ENCODE measurements at regions not wholly inside any gene's neighbourhood (a gene's known extent, or its start where the extent isn't known, plus 50 kb on each side); places are given as distances from the start of the nearest gene placed in this dataset.

DNA sequence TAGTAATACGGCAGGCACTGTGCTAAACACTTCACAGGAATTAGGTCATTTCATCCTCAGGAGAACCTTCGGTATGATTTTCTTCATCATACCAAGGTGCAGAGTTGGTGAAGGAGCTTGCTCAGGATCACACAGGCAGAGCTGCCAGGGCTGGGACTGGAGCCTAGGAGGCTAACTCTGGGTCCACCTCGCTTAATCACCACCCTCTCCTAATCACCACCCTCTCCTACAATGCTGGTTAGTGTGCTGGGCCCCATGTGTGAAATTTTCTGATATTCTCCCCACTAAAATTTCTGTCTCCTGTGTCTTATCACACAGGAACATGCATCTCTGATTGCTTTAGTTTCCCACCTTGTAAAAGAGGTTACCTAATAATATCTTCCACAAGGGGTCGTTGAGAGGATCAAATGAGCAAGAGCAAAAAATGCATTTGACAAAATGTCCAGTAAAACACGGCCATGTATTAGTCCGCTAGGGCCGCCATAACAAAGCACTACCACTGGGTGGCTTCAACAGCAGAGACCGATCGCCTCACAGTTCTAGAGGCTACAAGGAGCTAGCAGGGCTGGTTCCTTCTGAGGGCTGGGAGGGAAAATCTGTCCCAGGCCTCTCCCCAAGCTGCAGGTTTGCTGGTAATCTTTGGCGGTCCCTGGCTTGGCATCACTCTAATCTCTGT, 128.2 kb upstream of the NFIB start:
- POLR2A ChIA-PET = no interaction called here
- Mint-ChIP-seq H3K4me3 (ENCODE audit: unreplicated experiment) (no peak overlapping the region), H3K4me1 (ENCODE audit: insufficient read depth, unreplicated experiment) (peaks cover 6% of the 10 kb centered on the region), H3K27ac (ENCODE audit: low read depth, unreplicated experiment) (no peak overlapping the region), H3K9me3 (ENCODE audit: unreplicated experiment) (no peaks in the 10 kb centered on the region), H3K36me3 (ENCODE audit: insufficient read depth, unreplicated experiment) (no peaks in the 10 kb centered on the region), H3K27me3 (ENCODE audit: insufficient read depth, unreplicated experiment) (peaks cover 41% of the 10 kb centered on the region)
- intact Hi-C loops (cut with micrococcal nuclease) = no loop called here
- TF ChIP-seq, protein P1, sequence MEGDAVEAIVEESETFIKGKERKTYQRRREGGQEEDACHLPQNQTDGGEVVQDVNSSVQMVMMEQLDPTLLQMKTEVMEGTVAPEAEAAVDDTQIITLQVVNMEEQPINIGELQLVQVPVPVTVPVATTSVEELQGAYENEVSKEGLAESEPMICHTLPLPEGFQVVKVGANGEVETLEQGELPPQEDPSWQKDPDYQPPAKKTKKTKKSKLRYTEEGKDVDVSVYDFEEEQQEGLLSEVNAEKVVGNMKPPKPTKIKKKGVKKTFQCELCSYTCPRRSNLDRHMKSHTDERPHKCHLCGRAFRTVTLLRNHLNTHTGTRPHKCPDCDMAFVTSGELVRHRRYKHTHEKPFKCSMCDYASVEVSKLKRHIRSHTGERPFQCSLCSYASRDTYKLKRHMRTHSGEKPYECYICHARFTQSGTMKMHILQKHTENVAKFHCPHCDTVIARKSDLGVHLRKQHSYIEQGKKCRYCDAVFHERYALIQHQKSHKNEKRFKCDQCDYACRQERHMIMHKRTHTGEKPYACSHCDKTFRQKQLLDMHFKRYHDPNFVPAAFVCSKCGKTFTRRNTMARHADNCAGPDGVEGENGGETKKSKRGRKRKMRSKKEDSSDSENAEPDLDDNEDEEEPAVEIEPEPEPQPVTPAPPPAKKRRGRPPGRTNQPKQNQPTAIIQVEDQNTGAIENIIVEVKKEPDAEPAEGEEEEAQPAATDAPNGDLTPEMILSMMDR (IDR thresholded peaks at IDR 0.05; ENCODE audit: unreplicated experiment) = peak; percentile 22
- CTCF ChIA-PET = interaction anchor here (0.5 to 5.5 kb wide), 8 partner anchors 8 to 1352 kb away, joined by 3 to 61 read pairs (median 4); no protein-coding TSS in a partner anchor
- DNase-seq (ENCODE audit: unreplicated experiment) = peak; percentile 22
- BruUV-seq (replicated peaks) = no TSS peak

DNA sequence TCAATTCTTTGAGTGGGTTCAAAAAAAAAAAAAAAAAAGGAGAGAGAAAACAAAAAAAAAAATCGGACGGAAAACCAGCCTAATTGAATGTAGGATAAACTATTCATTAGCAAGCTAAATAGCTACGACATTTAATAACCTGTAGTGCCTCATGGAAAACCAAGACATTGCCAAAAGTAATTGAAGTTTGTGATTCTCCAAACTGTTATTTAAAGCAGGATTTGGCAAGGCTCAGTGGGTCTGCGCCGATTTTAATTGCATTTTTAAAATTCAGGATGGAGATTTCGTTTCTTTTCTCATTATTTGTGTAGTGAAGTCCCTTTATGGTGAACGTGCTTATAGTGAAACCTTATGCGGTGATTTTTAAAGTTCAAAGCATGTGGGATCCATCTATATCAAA, 127.2 kb upstream of the NFIB start:
- CTCF ChIA-PET = interaction anchor here (1.0 to 5.5 kb wide), 2 partner anchors 13 to 1353 kb away, joined by 3 to 61 read pairs; no protein-coding TSS in a partner anchor
- Mint-ChIP-seq H3K36me3 (ENCODE audit: insufficient read depth, unreplicated experiment) (no peaks in the 10 kb centered on the region), H3K27ac (ENCODE audit: low read depth, unreplicated experiment) (no peak overlapping the region), H3K27me3 (ENCODE audit: insufficient read depth, unreplicated experiment) (peaks cover 34% of the 10 kb centered on the region), H3K9me3 (ENCODE audit: unreplicated experiment) (no peaks in the 10 kb centered on the region), H3K4me3 (ENCODE audit: unreplicated experiment) (no peak overlapping the region), H3K4me1 (ENCODE audit: insufficient read depth, unreplicated experiment) (peaks cover 6% of the 10 kb centered on the region)
- no TSS peak for BruUV-seq (replicated peaks)
- TF ChIP-seq, protein P1 (IDR thresholded peaks at IDR 0.05; ENCODE audit: unreplicated experiment) = no peak
- POLR2A ChIA-PET = no interaction called here
- DNase-seq (ENCODE audit: unreplicated experiment) = no peak
- intact Hi-C loops (cut with micrococcal nuclease) = no loop called here

DNA sequence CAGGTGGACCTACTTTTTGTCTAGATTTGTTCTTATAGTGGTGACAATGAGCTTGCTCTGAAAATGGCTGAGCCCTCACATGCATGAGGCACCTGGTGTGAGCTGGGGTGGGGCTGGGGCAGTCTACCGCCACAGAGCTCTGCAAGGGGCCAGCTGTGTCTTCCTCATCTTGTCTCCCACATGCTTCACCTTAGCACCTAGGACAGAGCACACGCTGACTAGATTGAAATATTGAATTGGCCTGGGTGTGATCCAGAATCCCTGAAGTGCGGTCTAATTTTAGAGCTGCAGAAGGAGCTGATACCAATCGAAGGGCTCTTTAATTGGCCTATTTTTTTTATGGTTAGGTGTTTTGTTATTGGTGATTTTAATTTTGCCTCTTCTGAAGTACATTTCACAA, 126.1 kb upstream of the NFIB start:
- H3K27ac Mint-ChIP-seq (ENCODE audit: low read depth, unreplicated experiment) = no peak overlapping the region
- TF ChIP-seq, protein P1 (IDR thresholded peaks at IDR 0.05; ENCODE audit: unreplicated experiment) = no peak
- POLR2A ChIA-PET = no interaction called here
- peaks cover 24% of the 10 kb centered on the region for H3K27me3 Mint-ChIP-seq (ENCODE audit: insufficient read depth, unreplicated experiment)
- peaks cover 6% of the 10 kb centered on the region for H3K4me1 Mint-ChIP-seq (ENCODE audit: insufficient read depth, unreplicated experiment)
- no peak for DNase-seq (ENCODE audit: unreplicated experiment)
- intact Hi-C loops (cut with micrococcal nuclease) = no loop called here
- CTCF ChIA-PET = interaction anchor here (0.6 to 5.5 kb wide), 4 partner anchors 12 to 1093 kb away, joined by 3 to 61 read pairs (median 5); no protein-coding TSS in a partner anchor
- H3K9me3 Mint-ChIP-seq (ENCODE audit: unreplicated experiment) = no peaks in the 10 kb centered on the region
- H3K4me3 Mint-ChIP-seq (ENCODE audit: unreplicated experiment) = no peak overlapping the region
- no peaks in the 10 kb centered on the region for H3K36me3 Mint-ChIP-seq (ENCODE audit: insufficient read depth, unreplicated experiment)
- BruUV-seq (replicated peaks) = no TSS peak

DNA sequence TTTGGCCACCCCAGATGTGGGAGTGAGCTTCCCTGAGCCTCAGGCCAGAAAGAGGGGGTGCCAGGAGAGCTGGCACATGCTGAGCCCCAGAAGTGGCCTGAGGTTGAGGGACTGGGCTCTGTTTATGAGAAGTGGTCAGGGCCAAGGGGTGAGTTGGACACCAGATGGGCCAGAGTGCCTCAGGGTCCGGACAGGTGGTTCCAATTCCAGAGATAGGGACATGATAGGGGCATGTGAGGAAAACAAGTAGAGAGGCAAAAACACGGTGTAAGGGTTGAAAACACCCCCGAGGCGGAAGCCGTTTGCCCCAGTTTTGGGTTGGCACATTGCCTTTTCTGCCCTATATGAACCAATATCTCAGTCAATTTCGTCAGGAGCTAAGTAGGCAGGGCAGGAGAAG, 125.6 kb upstream of the NFIB start:
- CTCF ChIA-PET = interaction anchor here (0.6 to 5.5 kb wide), 4 partner anchors 12 to 1406 kb away, joined by 3 to 61 read pairs (median 4); no protein-coding TSS in a partner anchor
- Mint-ChIP-seq H3K36me3 (ENCODE audit: insufficient read depth, unreplicated experiment) (no peaks in the 10 kb centered on the region), H3K27ac (ENCODE audit: low read depth, unreplicated experiment) (no peak overlapping the region), H3K27me3 (ENCODE audit: insufficient read depth, unreplicated experiment) (peaks cover 19% of the 10 kb centered on the region), H3K4me1 (ENCODE audit: insufficient read depth, unreplicated experiment) (peaks cover 6% of the 10 kb centered on the region), H3K9me3 (ENCODE audit: unreplicated experiment) (no peaks in the 10 kb centered on the region), H3K4me3 (ENCODE audit: unreplicated experiment) (no peak overlapping the region)
- TF ChIP-seq, protein P1 (IDR thresholded peaks at IDR 0.05; ENCODE audit: unreplicated experiment) = no peak
- intact Hi-C loops (cut with micrococcal nuclease) = loop anchor here (10.0 kb wide), 1 partner anchor 1405 kb away; no protein-coding TSS in a partner anchor
- POLR2A ChIA-PET = no interaction called here
- no peak for DNase-seq (ENCODE audit: unreplicated experiment)
- BruUV-seq (replicated peaks) = no TSS peak

All from MCF 10A (cell line).